HG03342 (cell line): ENCODE measurements at regions not wholly inside any gene's neighbourhood (a gene's known extent, or its start where the extent isn't known, plus 50 kb on each side); places are given as distances from the start of the nearest gene placed in this dataset.

Experiments
- ATAC-seq: cut with Tn5 transposase; IDR thresholded peaks from one replicate; pipeline ENCODE4 v1.9.1; 2021; ENCODE audit warnings: mild to moderate bottlenecking, moderate library complexity; ENCODE audit not compliant: unreplicated experiment

DNA sequence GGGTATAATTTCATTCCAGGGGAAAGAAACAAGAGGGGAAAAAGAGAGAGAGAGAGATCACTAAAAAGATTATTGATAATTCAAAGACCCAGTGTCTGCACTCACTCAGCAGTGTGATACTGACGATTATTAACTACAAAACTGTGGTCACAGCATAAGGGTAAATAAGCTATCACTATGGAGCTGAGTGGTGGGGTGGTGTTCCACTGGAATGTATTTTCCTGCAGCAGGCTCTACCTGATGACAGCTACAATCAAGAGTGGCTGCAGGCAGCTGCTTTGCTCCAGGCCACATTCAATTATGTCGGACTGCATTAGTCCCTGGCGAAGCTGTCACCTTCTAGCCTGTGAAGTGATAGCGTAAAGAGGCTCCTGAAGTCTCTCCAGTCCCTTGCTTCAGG, 122.2 kb upstream of the TFAP2D start:
- ATAC-seq, result no peak

- no peak for ATAC-seq
Observed at GRCh38 chr6:50600280-50600679, 113.0 kb upstream of the TFAP2D start.

DNA sequence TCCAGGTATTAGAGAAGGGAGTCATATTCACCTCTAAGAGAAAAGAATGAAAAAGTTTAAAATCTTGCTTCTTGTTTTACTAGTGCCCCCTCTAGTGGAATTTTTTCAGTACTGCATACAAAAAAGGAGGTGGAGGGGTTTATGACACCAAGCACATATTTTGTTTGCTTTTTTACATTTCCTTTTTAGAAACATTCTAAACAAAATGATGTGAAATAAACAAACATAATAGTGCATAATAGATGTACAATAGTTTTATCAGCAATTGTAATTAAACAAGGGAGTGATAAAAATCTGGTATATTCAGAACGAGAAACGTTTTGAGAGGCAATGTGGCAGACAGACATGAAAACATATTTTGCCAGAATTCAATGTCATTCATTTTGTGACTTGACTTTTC, 111.0 kb upstream of the TFAP2D start:
- ATAC-seq, result no peak

DNA sequence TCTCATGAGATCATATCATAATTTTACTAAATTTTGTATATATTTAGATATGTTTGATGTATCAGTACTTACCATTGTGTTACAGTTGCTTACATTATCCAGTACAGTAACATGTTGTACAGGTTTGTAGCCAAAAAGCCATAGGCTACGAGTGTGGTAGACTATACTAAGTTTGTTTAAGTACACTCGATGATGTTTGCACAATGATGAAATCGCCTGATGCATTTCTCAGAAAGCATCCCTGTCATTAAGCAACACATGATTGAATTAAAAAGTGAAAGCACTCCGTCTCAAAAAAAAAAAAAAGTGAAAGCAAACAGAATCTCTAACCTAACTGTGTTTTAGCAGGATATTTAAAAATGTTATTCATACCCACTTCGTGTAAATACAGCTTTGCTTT, 104.9 kb upstream of the TFAP2D start:
- ATAC-seq, result no peak

DNA sequence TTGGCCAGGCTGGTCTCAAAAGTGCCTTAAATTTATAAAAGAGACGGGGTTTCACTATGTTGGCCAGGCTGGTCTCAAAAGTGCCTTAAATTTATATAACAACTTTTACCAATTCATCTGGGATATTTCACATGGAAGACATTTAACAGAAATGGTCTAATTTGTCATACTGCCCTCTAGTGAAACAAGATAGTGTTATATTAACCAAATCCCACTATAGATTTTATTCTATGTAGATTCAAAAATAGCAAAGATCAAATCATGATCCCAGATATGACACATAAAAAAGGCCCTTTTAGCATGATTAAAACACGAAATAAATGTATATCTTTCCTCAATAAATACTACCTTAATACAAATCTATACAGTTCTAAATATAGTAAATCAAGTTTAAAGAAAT, 102.8 kb upstream of the TFAP2D start:
- ATAC-seq, result no peak

DNA sequence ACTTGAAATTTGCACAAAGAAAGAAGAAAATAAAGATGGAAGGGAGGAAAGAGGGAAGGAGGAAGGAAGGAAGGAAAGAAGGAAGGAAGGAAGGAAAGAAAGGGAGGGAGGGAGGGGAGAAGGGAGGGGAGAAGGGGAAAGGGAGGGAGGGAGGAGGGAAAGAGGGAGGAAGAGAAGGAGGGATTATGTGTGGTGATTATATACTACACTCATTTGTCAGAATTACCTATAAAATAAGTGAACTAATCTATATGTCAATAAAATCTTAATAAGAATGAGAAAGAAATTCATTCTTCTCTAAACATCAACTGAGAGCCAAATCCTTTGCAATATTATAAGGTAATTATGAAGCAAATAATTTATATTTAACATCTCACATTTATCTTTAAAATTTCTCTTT, 77.9 kb upstream of the TFAP2D start:
- ATAC-seq, result no peak

DNA sequence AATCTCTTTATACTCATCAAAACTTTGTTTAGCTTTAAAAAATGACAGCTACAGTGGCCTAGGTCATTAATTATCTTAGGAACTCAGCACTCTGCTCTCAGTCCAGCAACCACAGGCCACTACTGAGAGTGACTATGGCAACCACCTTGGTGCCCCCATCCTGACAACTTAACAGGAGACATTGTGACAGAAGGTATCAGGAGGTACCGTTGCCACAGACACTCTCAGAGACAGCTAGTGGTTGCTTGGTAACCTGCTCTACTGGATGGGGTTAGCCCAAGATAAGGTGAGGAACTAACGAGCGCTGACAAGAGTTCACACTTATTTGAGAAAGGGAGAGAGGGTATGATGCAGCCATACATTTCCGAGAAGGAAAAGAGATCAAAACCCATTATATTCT, 76.1 kb upstream of the TFAP2D start:
- no peak for ATAC-seq

DNA sequence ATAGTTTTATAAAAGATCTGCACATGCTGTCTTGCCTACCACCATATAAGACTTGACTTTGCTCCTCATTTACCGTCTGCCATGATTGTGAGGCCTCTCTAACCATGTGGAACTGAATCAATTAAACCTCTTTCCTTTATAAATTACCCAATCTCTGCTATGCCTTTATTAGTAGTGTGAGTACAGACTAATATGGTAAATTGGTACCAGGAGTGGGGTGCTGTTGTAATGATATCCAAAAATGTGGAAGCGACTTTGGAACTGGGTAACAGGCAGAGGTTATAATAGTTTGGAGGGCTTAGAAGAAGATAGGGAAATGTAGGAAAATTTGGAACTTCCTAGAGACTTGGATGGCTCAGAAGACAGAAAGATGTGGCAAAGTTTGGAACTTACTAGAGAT, 64.2 kb upstream of the TFAP2D start:
- no peak for ATAC-seq

GRCh38 chr6:50653253-50653652, 60.1 kb upstream of the TFAP2D start:
- no peak for ATAC-seq

DNA sequence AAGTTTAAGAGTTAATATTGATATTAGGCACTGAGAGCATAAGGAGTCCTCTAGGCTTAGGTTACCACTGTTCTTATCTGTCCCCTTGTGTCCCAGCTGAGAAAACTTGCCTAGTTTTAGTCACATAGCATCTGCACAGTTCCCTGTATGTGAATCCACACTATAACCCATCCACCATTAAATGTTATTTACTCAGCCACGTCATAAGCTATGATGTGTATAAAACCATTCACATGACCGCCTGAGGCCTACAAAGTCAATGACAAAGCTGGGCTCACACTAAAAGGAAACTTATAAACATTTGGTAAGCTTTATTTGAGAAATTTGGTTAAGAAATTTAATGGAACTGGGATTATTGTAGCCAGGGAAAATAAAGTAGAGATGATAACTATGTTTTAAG, 59.2 kb upstream of the TFAP2D start:
- ATAC-seq, result no peak

DNA sequence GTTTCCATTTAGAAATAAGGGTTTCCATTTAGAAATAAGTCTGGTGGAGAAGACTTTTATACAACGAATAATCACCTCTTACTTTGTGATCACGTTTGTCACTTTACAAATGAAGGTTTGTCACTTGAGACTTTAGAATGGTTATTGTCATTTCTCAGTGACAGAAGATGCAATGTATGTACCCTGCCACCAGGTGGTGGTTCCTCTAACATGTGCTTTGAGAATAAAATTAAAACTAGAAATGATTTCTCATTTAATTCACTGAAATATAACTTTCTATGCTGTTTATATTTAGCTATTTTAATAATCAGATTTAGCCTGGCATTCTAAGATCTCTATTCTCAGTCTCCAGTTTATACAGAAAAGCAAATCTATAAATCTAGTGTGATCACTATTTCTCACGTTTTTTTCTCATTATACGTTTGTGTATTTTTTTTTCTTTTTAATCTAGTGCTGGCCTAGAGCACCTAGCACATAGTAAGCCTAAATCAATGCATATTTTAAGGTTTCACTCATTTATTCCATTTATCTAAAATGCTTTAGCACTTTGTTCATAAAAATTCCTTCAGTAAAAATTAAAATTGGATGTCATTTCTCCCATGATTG, 57.4 kb upstream of the TFAP2D start:
- ATAC-seq, result peak; percentile 71

DNA sequence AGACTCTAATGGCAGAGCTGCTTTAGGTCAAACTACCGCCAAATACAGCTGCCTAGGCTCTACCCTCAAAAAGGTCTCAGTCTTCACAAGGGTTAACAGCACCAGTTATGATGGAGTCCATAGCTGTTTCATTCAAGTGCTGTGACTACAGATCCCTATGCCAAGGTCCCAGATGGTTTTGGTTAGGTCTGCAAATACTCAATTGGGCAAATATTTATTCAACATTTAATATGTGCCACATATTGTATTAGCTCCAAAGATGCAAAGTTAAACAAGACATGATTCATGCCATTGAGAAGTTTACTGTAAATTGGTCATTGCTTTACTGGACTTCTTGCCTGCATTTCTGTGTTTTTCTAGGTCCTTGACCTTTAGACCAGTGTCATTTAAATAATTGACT, 55.8 kb upstream of the TFAP2D start:
- ATAC-seq, result no peak

GRCh38 chr6:50658561-50658960, 54.8 kb upstream of the TFAP2D start:
- ATAC-seq, result no peak

GRCh38 chr6:50661636-50662035, 51.7 kb upstream of the TFAP2D start:
- no peak for ATAC-seq
